GM19328 (cell line): ENCODE measurements at regions not wholly inside any gene's neighbourhood (a gene's known extent, or its start where the extent isn't known, plus 50 kb on each side); places are given as distances from the start of the nearest gene placed in this dataset.

Source experiments
- ATAC-seq: cut with Tn5 transposase; IDR thresholded peaks from one replicate; pipeline ENCODE4 v1.9.1; 2021; ENCODE audit warnings: mild to moderate bottlenecking, moderate library complexity; ENCODE audit not compliant: unreplicated experiment

DNA sequence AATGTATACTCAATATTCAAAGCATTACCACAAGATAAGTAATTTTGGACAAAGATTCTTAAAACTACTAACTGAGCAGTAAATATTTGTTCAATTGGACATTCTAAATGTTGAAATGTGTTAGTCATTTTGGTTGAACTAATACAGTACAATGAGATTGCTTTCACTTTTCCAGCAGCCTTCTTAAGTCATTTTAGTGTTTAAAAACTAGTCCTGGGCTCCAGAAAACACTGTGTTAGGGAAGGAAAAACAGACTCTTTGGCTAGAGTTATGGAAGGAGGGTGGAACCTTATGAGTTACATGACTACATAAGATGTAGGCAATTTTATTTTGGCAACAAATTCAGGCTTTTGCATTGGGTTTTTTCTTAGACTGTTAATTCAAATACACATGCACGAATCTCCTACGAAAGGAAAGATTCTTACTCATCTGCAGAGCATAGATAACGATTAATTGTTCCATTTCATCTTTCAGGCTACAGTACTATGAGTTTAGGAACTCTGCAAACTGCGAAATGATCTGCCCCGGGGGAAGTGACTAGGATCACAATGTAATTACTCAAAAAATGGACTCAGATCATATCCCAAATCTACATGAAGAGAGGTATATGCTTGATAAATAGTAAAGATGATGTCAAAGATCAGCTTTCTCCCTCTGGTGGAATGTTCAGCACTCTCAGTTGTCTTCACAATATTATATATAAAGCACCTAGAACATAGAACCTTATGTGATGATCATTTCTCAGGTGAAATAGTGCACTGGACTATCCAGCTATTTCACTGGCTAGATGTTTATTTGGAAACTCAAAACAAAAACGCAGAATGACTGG, 492.8 kb upstream of the MDFIC2 start:
- ATAC-seq: no peak

- no peak for ATAC-seq
Measured at GRCh38 chr3:70803891-70804290, 491.5 kb upstream of the MDFIC2 start.

DNA sequence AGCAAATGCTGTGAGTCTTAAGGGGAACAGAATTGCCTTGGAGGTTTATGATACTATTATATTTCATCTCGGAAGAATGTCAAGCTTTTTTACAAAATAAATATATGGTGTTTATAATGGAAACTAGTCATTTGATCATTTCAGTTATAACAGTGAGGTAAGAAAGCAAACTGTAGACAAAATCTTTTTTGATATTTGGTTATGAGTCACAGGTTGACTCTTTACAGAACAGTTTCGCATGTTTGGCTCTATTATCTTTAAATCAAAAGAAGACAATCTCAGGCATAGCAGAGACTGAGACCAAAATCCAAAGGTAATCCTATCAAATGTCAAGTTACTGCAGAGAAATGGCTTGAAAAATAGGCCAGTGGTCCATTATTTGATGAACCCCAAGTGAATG, 490.9 kb upstream of the MDFIC2 start:
- no peak for ATAC-seq

DNA sequence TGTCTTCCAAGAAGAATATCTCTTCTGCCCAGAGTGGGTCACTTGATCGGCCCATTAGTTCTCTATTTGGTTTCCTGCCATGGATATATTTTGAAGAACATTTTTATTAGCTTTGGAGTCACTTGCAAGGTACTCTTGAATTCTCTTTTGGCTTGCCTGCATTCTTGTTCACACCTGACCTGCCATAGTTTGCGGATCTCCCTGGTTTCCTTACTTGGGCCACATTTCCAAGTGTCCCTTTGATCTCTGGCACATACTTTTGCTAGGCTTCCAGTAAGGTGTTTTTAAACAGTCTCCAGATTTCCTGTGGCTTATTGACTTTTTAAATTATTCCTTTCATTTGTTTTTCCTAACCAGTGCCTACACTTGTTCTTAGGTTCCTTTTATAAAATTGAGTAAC, 488.5 kb upstream of the MDFIC2 start:
- ATAC-seq: no peak

- no peak for ATAC-seq
Measured at GRCh38 chr3:70789878-70790277, 477.4 kb upstream of the MDFIC2 start.

GRCh38 chr3:70780790-70781189, 468.4 kb upstream of the MDFIC2 start:
- ATAC-seq: no peak

DNA sequence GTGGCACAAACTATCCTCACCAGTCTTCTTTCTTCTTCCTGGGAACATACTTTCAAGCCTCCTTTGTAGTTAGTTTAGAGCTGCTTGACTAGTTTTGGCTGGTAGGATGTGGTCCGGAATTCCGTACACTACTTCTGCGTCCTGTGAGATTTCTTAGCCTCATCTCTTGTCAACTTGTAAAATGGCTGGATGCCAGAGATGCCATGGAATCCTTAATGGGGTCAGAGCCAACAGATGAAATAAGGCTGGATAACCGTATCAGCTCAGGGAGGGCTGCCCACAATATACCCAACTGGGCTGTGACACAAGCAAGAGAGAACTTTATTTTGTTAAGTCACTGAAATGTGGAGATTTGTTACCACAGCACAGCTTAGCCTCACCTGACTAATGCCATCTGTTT, 466.9 kb upstream of the MDFIC2 start:
- no peak for ATAC-seq

DNA sequence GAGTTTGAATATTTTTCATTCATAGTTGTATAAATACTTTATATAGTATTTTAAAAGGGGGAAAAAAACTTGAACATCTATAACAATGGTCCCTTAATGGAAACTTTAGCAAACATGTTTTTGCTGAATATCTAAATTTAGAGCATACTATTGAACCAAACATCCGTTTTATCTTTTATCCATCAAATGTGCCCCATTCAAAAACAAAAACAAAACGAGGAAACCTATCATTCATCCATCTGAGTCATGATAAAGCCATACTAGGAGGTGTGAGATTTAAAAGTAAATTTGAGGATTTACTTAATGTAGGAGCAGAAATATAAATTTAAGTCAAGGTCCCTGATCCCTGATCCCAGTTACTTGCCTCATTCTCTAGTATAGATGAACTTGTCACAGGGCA, 463.6 kb upstream of the MDFIC2 start:
- no peak for ATAC-seq

DNA sequence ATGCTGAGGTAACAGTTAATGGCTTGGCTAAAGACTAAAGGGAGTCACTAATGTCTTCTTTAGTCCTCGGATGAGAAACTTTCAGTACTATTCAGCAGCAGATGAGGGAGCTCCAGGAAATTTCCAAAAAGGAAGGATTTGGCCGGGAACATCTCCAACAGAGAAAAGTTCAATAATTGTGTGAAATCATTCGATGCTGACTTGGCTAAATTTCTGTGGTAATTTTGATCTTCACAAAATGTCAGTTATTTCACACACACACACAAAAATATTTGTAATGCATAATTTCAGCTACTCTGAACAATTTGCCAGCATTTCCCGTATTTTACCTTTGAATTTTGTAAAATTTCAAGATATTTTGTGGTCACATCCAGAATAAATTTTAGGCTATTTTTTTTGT, 462.8 kb upstream of the MDFIC2 start:
- ATAC-seq: no peak

DNA sequence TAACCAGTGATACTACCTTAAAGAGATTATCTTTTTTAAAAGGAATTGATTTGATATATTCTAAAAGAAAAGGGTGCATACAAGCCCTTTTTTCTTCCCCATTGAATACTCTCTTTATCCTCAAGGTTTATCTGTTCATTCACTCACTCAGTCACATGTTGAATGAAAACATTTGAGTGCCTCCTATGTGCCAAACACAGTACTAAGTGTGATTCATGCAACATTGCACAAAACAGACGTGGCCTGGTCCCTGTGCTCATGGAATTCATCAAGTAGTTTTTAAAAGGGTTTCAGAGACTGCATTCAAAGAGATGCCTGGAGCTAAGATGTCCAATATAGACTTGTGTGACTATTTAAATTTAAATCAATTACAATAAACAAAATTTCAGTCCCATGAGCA, 462.2 kb upstream of the MDFIC2 start:
- ATAC-seq: no peak

DNA sequence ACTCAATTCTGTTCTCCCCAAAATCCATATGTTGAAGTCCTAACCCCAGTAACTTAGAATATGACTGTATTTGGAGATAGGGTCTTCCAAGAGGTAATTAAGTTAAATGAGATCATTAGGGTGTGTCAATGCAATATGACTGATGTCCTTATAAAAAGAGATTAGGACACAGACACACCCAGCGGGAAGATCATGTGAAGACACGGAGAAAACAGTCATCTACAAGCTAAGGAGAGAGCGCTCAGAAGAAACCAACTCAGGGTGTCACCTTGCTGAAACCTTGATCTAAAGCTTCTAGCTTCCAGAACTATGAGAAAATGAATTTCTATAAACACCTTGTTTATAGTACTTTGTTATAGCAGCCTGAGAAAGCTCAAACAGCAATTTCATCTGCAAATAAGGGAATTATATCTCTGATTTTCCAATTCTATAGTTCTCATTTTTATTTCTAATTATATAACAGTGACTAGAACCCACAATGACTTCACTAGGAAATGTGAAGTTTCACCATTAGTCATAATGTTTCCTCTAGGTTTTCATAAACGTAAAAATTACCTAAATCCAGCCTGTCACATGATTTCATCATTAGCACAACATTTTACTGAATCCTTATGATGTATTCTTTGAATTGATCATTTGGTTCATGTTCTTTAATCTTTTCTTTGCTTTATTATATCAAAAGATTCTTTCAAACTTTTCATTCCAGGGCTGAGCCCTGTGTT, 459.1 kb upstream of the MDFIC2 start:
- no peak for ATAC-seq

DNA sequence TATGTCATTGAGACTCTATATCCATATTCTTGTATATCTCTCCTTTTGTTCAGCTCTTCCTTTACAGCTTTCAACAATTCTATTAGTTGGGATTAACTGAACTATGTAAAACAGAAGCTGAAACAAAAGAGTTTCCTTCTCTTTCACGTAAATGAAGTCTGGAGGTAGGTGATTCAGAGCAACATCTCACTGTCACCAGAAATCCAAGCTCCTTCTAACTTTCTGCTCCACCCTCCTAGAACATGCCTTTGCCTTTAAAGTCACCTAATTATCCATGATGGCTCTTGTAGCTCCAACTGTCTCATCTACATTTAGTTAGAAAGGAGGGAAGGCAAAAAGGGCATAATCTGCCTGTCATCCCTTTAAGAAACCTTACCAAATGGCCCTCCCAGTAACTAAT, 458.2 kb upstream of the MDFIC2 start:
- no peak for ATAC-seq

GRCh38 chr3:70766301-70766700, 453.9 kb upstream of the MDFIC2 start:
- ATAC-seq: no peak

GRCh38 chr3:70763894-70764293, 451.5 kb upstream of the MDFIC2 start:
- no peak for ATAC-seq

- no peak for ATAC-seq
Measured at GRCh38 chr3:70757658-70758057, 445.2 kb upstream of the MDFIC2 start.

- no peak for ATAC-seq
Measured at GRCh38 chr3:70755526-70755925, 443.1 kb upstream of the MDFIC2 start.

- ATAC-seq: no peak
Measured at GRCh38 chr3:70754314-70754713, 441.9 kb upstream of the MDFIC2 start.

DNA sequence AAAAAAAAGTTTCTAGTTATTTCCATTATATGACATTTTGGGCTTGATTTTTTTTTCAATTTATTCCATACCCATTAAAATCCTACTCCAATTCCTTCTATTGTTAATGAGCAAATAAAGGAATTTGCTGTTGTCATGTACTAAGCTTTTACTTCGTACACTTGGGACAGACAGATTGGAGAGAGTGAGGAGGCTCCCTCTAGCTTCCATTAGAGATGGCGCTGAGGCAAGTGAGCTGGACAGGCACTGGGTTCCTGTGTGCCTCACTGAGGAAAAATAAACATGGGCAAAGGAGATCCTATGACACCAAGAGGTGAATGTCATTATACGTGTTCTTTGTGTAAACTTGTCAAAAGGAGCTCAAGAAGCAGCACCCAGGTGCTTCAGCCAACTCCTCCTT, 441.1 kb upstream of the MDFIC2 start:
- no peak for ATAC-seq

DNA sequence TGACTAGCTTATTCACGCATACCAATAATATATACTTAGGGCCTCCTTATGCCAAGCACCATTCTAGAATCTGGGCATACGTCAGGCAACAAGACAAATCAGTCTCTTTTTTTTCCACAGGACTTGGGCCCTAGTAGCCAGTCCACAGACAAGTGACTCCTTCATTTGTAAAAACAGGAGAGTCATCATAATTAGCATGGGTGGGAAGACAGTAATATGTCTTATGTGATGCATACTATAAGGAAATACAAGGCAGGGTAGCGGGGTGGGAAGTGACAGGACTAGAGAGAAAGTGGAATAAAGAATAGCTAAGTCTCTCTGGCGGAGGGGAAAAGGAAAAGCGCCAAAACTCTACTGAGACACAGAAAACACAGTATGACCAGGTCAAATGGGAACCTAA, 439.6 kb upstream of the MDFIC2 start:
- no peak for ATAC-seq

DNA sequence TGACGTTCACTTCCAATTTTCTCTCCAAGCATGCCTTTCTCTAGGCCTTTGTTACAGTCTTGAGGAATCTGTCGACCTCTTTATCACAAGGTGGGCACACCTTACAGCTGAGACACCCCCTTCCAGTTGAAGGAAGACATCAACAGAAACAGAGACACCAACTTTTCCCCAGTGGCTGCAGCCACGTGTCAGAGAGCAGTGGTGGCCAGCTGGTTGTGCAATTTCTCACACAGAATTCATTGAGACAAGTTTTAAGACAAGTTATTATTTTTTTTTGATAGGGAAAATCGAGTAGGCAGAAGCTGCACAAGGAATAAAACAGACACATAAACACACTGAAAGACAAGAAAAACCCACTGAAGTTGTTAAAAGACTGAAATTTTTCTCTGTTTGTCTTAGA, 436.7 kb upstream of the MDFIC2 start:
- no peak for ATAC-seq

- ATAC-seq: no peak
Measured at GRCh38 chr3:70748593-70748992, 436.2 kb upstream of the MDFIC2 start.

DNA sequence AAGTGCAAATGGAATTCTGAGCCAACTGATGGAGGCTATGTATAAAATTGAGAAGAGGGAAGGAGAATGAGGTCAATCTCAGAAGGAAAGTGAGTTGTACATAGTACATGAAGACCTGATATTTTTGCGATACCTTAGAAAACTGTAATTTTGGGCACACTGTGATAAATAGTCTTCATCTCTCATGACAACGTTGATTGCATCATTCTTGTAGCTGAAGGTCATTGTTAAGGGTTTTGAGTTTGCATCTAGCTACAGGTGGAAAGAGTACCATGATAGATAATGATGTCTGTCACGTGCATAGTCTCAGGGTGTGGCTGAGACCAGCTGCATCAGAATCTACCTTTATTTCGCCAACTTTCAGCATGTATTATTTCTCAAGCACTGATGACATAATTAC, 435.4 kb upstream of the MDFIC2 start:
- ATAC-seq: no peak

DNA sequence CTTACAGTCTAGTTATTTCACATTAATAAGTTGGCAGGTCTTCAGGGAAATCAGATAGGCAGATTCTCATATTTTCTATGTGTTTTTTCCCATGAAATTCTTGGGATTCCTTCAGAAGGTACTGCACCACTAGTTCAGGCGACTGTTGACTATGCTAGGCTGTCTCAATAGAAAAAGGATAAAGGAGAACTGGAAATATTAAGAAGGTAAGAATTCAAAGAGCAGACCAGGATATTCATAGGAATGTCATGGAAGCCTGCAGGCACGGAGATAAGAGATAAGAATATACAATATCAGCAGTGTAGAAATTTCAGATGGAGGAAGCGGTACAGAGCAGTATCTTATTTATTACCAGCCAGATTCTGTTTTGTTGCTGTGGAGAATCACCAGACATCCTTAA, 432.1 kb upstream of the MDFIC2 start:
- no peak for ATAC-seq
